ENCODE measurements at regions not wholly inside any gene's neighbourhood (a gene's known extent, or its start where the extent isn't known, plus 50 kb on each side); places are given as distances from the start of the nearest gene placed in this dataset.

DNA sequence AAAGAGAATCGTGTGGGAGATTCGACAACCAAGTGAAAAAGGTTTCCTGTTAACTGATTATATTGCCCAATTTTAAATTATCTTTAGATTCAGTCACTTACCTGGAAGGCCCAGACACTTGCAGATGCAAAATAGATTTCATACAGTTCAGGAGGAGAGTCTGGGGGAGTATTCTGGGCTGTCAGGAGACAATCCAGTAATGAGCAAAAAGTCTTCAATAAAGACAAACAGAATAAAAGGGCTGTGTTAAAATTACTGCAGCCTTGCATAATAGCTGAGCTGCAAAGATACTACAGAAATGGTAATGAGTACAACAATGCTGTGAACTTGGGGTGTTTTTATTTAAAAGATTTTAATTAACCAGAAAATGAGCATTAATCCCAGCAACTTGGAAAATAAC lies 303.6 kb downstream of the SP3 start:
- no peak overlapping the region for H3K4me3 ChIP-seq (replicated peaks; ENCODE audit: low read depth, low read length)
- no peaks in the 10 kb centered on the region for H3K27me3 ChIP-seq (replicated peaks; ENCODE audit: control insufficient read depth, insufficient read depth, low read length)
- TF ChIP-seq, protein P1, sequence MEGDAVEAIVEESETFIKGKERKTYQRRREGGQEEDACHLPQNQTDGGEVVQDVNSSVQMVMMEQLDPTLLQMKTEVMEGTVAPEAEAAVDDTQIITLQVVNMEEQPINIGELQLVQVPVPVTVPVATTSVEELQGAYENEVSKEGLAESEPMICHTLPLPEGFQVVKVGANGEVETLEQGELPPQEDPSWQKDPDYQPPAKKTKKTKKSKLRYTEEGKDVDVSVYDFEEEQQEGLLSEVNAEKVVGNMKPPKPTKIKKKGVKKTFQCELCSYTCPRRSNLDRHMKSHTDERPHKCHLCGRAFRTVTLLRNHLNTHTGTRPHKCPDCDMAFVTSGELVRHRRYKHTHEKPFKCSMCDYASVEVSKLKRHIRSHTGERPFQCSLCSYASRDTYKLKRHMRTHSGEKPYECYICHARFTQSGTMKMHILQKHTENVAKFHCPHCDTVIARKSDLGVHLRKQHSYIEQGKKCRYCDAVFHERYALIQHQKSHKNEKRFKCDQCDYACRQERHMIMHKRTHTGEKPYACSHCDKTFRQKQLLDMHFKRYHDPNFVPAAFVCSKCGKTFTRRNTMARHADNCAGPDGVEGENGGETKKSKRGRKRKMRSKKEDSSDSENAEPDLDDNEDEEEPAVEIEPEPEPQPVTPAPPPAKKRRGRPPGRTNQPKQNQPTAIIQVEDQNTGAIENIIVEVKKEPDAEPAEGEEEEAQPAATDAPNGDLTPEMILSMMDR (IDR thresholded peaks at IDR 0.05; ENCODE audit: insufficient read depth, low read length, poor library complexity, severe bottlenecking), result no peak
- H3K36me3 ChIP-seq (ENCODE audit: control insufficient read depth, insufficient read depth, low read length), result no peaks in the 10 kb centered on the region
- no peak for DNase-seq (ENCODE audit: extremely low read depth, insufficient read length)

DNA sequence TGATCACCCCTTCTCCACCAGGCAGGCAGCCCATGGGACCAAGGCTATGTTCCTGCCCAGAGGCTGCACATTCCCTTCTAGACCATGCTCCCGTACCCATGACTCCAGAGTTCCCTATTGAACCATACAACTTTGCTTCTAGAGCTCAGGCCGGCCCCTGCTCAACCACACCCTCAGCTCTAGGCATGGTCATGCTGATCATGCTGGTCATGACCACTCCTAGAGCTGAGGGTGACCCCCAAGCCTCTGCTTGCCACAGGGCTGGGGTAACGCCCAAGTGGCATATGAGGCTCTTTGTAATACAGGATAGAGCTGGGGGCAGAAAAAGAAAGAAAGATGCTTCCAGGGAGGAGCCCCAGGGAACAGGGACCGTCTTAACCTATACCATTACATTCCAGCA lies 301.8 kb downstream of the SP3 start:
- no peaks in the 10 kb centered on the region for H3K36me3 ChIP-seq (ENCODE audit: control insufficient read depth, insufficient read depth, low read length)
- no peak for DNase-seq (ENCODE audit: extremely low read depth, insufficient read length)
- TF ChIP-seq, protein P1 (IDR thresholded peaks at IDR 0.05; ENCODE audit: insufficient read depth, low read length, poor library complexity, severe bottlenecking), result no peak
- H3K27me3 ChIP-seq (replicated peaks; ENCODE audit: control insufficient read depth, insufficient read depth, low read length), result no peaks in the 10 kb centered on the region
- H3K4me3 ChIP-seq (replicated peaks; ENCODE audit: low read depth, low read length), result no peak overlapping the region

DNA sequence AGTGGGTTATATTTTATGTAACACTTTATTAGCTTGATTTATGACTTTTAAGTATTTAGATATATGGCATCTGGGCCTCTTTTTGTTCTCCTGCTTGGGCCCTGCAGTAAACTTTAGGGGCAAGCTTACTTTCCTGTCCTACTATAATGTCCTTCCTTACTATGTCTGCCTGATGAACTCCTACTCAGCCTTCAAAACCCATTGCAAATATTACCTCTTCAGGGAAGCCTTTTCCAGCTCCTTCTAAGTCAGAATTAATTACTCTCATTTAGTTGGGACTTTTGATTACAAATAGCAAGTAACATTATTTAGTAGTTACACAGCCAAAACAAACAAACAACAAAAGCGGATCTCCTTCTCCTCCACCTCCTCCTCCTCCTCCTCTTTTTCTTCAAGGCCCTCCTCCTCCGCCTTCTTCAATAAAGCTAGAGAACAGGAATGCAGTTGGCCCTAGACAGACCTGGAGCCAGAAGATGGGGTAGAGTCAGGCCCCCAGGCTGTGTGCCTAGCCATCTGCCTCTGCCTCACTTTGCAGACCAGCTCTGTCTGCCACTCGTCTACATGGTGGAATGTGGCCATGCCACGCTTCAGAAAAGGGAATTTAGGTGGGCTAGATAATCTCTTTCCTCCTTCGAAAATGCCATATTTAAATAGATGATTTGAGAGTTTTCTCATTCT lies 301.2 kb downstream of the SP3 start:
- Histone ChIP-seq H3K27me3 (replicated peaks; ENCODE audit: control insufficient read depth, insufficient read depth, low read length) (no peaks in the 10 kb centered on the region), H3K36me3 (ENCODE audit: control insufficient read depth, insufficient read depth, low read length) (no peaks in the 10 kb centered on the region), H3K4me3 (replicated peaks; ENCODE audit: low read depth, low read length) (no peak overlapping the region)
- TF ChIP-seq, protein P1 (IDR thresholded peaks at IDR 0.05; ENCODE audit: insufficient read depth, low read length, poor library complexity, severe bottlenecking), result no peak
- DNase-seq (ENCODE audit: extremely low read depth, insufficient read length), result no peak

DNA sequence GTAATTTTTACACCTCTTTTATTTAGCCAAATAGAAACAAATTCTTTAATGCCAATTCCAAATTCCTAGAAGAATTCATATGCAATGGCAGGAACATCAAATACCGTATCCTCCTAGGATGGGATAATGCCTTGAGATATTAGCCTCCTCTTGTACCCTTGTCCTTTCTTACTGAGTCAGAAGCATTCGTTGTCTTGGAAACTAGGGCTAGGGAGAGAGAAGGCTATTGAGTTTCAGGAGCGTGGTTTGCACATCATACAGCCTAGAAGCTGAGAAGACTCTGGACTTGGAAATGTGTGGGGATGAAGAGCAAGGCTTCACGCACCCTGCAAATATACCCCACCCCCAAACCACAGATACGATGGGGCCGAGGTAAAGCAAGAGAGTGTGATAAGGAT lies 300.7 kb downstream of the SP3 start:
- TF ChIP-seq, protein P1 (IDR thresholded peaks at IDR 0.05; ENCODE audit: insufficient read depth, low read length, poor library complexity, severe bottlenecking), result no peak
- H3K36me3 ChIP-seq (ENCODE audit: control insufficient read depth, insufficient read depth, low read length), result no peaks in the 10 kb centered on the region
- H3K27me3 ChIP-seq (replicated peaks; ENCODE audit: control insufficient read depth, insufficient read depth, low read length), result no peaks in the 10 kb centered on the region
- DNase-seq (ENCODE audit: extremely low read depth, insufficient read length), result no peak
- no peak overlapping the region for H3K4me3 ChIP-seq (replicated peaks; ENCODE audit: low read depth, low read length)

DNA sequence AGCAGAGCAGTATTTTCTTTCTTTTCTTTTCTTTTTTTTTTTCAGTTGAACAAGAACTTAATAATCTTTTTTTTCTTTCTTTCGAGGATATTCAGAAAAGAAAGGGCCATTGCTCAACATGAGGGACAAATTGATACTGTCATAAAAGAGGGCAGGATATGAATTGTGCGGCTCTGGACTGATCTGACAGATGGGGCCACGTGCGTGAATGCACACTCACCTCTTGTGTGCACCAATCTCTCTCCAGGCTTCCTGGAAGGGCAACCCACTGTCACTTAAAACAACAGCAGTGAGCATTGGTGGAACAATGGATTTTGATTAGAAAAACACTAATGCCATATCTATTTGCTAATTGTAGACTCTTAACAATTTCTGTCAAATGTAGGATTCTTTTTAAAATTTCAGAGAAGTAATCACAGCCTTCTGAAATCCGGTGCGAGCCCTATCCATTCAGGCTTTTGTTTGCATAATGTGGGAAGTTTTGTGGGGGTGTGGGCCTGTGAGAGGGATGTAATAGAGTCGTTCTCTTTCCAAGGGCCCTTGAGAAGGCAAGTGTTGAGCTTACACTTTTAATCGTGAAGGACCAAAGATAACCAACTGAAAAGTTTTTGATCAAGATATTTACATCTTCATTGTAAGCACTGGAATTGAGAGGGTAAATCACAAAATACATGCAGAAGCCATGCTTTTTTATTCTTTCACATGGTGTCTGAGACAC lies 298.8 kb downstream of the SP3 start:
- DNase-seq (ENCODE audit: extremely low read depth, insufficient read length), result no peak
- no peaks in the 10 kb centered on the region for H3K36me3 ChIP-seq (ENCODE audit: control insufficient read depth, insufficient read depth, low read length)
- H3K4me3 ChIP-seq (replicated peaks; ENCODE audit: low read depth, low read length), result no peak overlapping the region
- H3K27me3 ChIP-seq (replicated peaks; ENCODE audit: control insufficient read depth, insufficient read depth, low read length), result no peaks in the 10 kb centered on the region
- TF ChIP-seq, protein P1 (IDR thresholded peaks at IDR 0.05; ENCODE audit: insufficient read depth, low read length, poor library complexity, severe bottlenecking), result no peak

Measured in GM06990 (cell line).